ENCODE measurements at regions not wholly inside any gene's neighbourhood (a gene's known extent, or its start where the extent isn't known, plus 50 kb on each side); places are given as distances from the start of the nearest gene placed in this dataset.

DNA sequence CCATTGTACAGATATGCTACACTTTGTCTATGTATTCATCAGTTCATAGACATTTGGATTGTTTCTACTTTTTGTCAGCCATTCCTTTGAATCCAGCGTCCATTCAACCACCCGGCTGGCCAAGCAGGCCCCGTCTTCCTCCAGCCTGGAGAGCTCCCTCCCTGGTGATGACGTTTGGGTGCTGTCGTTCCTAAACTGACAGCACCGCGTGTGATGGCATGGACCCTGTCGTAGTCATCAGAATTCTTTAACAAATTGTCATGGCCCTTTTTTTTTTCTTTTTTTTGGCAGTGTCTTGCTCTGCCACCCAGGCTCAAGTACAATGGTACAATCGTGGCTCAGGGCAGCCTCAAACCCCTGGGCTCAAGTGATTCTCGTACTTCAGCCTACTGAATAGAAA is 138.6 kb upstream of the ERRFI1 start:
- Histone ChIP-seq H3K27me3 (replicated peaks in 1 of 2; ENCODE audit: control insufficient read depth in 2 of 2, extremely low read depth in 1 of 2, insufficient read depth in 2 of 2, low read length in 1 of 2) (no peaks in the 10 kb centered on the region), H3K36me3 (ENCODE audit: control insufficient read depth in 2 of 2, extremely low read depth in 1 of 2, insufficient read depth in 1 of 2, low read length in 1 of 2) (no peaks in the 10 kb centered on the region), H3K4me3 (ENCODE audit: control insufficient read depth in 1 of 2, extremely low read depth in 1 of 2, low read length in 1 of 2) (no peak overlapping the region), H3K4me1 (ENCODE audit: control insufficient read depth in 1 of 2, extremely low read depth in 1 of 2, insufficient read depth in 2 of 2, low read length in 2 of 2) (peaks cover 0 to 31% of the 10 kb centered on the region in 2 experiments), H3K27ac (ENCODE audit: low read length) (no peak overlapping the region), H3K9me3 (no peaks in the 10 kb centered on the region)
- H3K4me3 Mint-ChIP-seq: no peak overlapping the region
- no peak overlapping the region for H3K27ac Mint-ChIP-seq
- no peaks in the 10 kb centered on the region for H3K36me3 Mint-ChIP-seq
- 93% methylated on average over 10 of the region's 10 CpGs for WGBS (ENCODE audit: insufficient coverage)
- CTCF ChIA-PET: no interaction called here
- POLR2A ChIA-PET: interaction anchor here in 1 of 2 donors (0.6 kb wide), 1 partner anchor 26 kb away, joined by 3 read pairs; no protein-coding TSS in a partner anchor
- DNase-seq: no peak
- no peak for ATAC-seq (replicated peaks in 1 of 4)
- peaks cover 19 to 32% (median 31%) of the 10 kb centered on the region in 3 donors for H3K4me1 Mint-ChIP-seq
- peaks cover 0 to 4% of the 10 kb centered on the region in 2 donors for H3K27me3 Mint-ChIP-seq
- H3K9me3 Mint-ChIP-seq: no peaks in the 10 kb centered on the region

DNA sequence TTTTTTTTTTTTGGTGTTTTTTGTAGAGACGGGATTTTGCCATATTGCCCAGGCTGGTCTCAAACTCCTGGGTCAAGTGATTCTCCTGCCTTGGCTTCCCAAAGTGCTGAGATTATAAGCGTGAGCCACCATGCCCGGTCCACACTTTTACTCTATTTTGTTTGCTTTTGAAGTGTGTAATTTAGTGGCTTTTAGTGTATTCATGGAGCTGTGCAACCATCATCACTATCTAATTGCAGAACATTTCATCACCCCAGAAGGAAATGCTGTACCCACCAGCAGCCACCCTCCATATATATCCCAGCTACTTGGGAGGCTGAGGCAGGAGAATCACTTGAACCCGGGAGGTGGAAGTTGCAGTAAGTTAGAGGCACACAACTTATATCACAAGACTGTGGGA is 136.9 kb upstream of the ERRFI1 start:
- H3K4me3 Mint-ChIP-seq: no peak overlapping the region
- CTCF ChIA-PET: interaction anchor here in 1 of 2 donors (0.6 to 0.7 kb wide), 3 partner anchors 29 to 219 kb away, joined by 3 read pairs; no protein-coding TSS in a partner anchor
- H3K36me3 ChIP-seq (ENCODE audit: control insufficient read depth in 2 of 2, extremely low read depth in 1 of 2, insufficient read depth in 1 of 2, low read length in 1 of 2): no peaks in the 10 kb centered on the region
- H3K27ac ChIP-seq (ENCODE audit: low read length): no peak overlapping the region
- H3K4me3 ChIP-seq (ENCODE audit: control insufficient read depth in 1 of 2, extremely low read depth in 1 of 2, low read length in 1 of 2): no peak overlapping the region
- H3K27me3 ChIP-seq (replicated peaks in 1 of 2; ENCODE audit: control insufficient read depth in 2 of 2, extremely low read depth in 1 of 2, insufficient read depth in 2 of 2, low read length in 1 of 2): peaks cover 0 to 6% of the 10 kb centered on the region in 2 experiments
- POLR2A ChIA-PET: interaction anchor here in 1 of 2 donors (0.6 kb wide), 1 partner anchor 244 kb away, joined by 11 read pairs; no protein-coding TSS in a partner anchor
- no peaks in the 10 kb centered on the region for H3K36me3 Mint-ChIP-seq
- DNase-seq (no peak), ATAC-seq (replicated peaks in 1 of 4) (no peak)
- H3K27me3 Mint-ChIP-seq: peaks cover 0 to 4% of the 10 kb centered on the region in 2 donors
- no peaks in the 10 kb centered on the region for H3K9me3 Mint-ChIP-seq
- H3K4me1 Mint-ChIP-seq: peaks cover 19 to 25% (median 25%) of the 10 kb centered on the region in 3 donors
- H3K4me1 ChIP-seq (ENCODE audit: control insufficient read depth in 1 of 2, extremely low read depth in 1 of 2, insufficient read depth in 2 of 2, low read length in 2 of 2): peaks cover 0 to 20% of the 10 kb centered on the region in 2 experiments
- no peak overlapping the region for H3K27ac Mint-ChIP-seq
- H3K9me3 ChIP-seq: no peaks in the 10 kb centered on the region
- no CpG with 5 or more reads among the region's 4 CpGs for WGBS (ENCODE audit: insufficient coverage)

DNA sequence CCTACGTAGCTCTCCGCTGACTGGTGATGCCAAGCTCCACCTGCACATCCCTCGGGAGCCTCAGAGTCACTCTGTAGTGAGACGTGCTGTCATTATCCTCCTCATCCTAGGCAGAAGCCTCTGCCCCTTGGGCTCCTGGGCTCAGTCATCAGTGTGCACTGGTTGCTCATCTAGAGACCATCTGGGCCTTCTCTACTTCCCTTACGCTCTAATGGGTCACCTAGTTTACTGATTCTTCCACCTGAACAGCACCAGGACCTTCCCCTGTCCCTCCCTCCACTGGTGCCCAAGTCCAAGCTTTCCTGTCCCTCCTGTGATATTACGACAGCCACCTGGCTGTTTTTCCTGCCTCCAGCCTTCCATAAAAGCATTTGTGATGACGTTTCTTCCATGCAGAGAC is 136.1 kb upstream of the ERRFI1 start:
- H3K27me3 Mint-ChIP-seq: peaks cover 0 to 4% of the 10 kb centered on the region in 2 donors
- WGBS (ENCODE audit: insufficient coverage): 90% methylated on average over 3 of the region's 7 CpGs

GRCh38 chr1:8161546-8162105 is 135.5 kb upstream of the ERRFI1 start:
- Histone ChIP-seq H3K4me3 (ENCODE audit: control insufficient read depth in 1 of 2, extremely low read depth in 1 of 2, low read length in 1 of 2) (no peak overlapping the region), H3K9me3 (no peaks in the 10 kb centered on the region), H3K36me3 (ENCODE audit: control insufficient read depth in 2 of 2, extremely low read depth in 1 of 2, insufficient read depth in 1 of 2, low read length in 1 of 2) (no peaks in the 10 kb centered on the region), H3K27me3 (replicated peaks in 1 of 2; ENCODE audit: control insufficient read depth in 2 of 2, extremely low read depth in 1 of 2, insufficient read depth in 2 of 2, low read length in 1 of 2) (peaks cover 0 to 8% of the 10 kb centered on the region in 2 experiments), H3K4me1 (ENCODE audit: control insufficient read depth in 1 of 2, extremely low read depth in 1 of 2, insufficient read depth in 2 of 2, low read length in 2 of 2) (peaks cover 0 to 7% of the 10 kb centered on the region in 2 experiments), H3K27ac (ENCODE audit: low read length) (no peak overlapping the region)
- DNase-seq (no peak), ATAC-seq (replicated peaks in 1 of 4) (no peak)
- H3K4me3 Mint-ChIP-seq: no peak overlapping the region
- no peaks in the 10 kb centered on the region for H3K9me3 Mint-ChIP-seq
- no peak overlapping the region for H3K27ac Mint-ChIP-seq
- no peaks in the 10 kb centered on the region for H3K36me3 Mint-ChIP-seq
- WGBS (ENCODE audit: insufficient coverage): 75% methylated on average over 5 of the region's 9 CpGs
- H3K27me3 Mint-ChIP-seq: peaks cover 0 to 4% of the 10 kb centered on the region in 2 donors
- ChIA-PET POLR2A (interaction anchor here in 1 of 2 donors (0.6 kb wide), 1 partner anchor 95 kb away, joined by 6 read pairs; no protein-coding TSS in a partner anchor), CTCF (interaction anchor here in 1 of 2 donors (0.7 kb wide), 1 partner anchor 136 kb away, joined by 3 read pairs; no protein-coding TSS in a partner anchor)
- peaks cover 12 to 15% (median 13%) of the 10 kb centered on the region in 3 donors for H3K4me1 Mint-ChIP-seq

More for the DNA sequence above, 136.1 kb upstream of the ERRFI1 start:
- H3K27ac ChIP-seq (ENCODE audit: low read length): no peak overlapping the region
- H3K27me3 ChIP-seq (replicated peaks in 1 of 2; ENCODE audit: control insufficient read depth in 2 of 2, extremely low read depth in 1 of 2, insufficient read depth in 2 of 2, low read length in 1 of 2): peaks cover 0 to 6% of the 10 kb centered on the region in 2 experiments
- Mint-ChIP-seq H3K27ac (no peak overlapping the region), H3K36me3 (no peaks in the 10 kb centered on the region), H3K4me3 (no peak overlapping the region), H3K4me1 (peaks cover 16 to 19% (median 17%) of the 10 kb centered on the region in 3 donors), H3K9me3 (no peaks in the 10 kb centered on the region)
- H3K4me3 ChIP-seq (ENCODE audit: control insufficient read depth in 1 of 2, extremely low read depth in 1 of 2, low read length in 1 of 2): no peak overlapping the region
- POLR2A ChIA-PET: interaction anchor here in 1 of 2 donors (0.6 kb wide), 1 partner anchor 243 kb away, joined by 11 read pairs; no protein-coding TSS in a partner anchor
- H3K36me3 ChIP-seq (ENCODE audit: control insufficient read depth in 2 of 2, extremely low read depth in 1 of 2, insufficient read depth in 1 of 2, low read length in 1 of 2): no peaks in the 10 kb centered on the region
- CTCF ChIA-PET: interaction anchor here in 1 of 2 donors (0.6 kb wide), 1 partner anchor 218 kb away, joined by 3 read pairs; no protein-coding TSS in a partner anchor
- peaks cover 0 to 11% of the 10 kb centered on the region in 2 experiments for H3K4me1 ChIP-seq (ENCODE audit: control insufficient read depth in 1 of 2, extremely low read depth in 1 of 2, insufficient read depth in 2 of 2, low read length in 2 of 2)
- no peak for DNase-seq
- ATAC-seq (replicated peaks in 1 of 4): no peak
- no peaks in the 10 kb centered on the region for H3K9me3 ChIP-seq

- Histone ChIP-seq H3K9me3 (peaks cover 2% of the 10 kb centered on the region), H3K27me3 (replicated peaks in 1 of 2; ENCODE audit: control insufficient read depth in 2 of 2, extremely low read depth in 1 of 2, insufficient read depth in 2 of 2, low read length in 1 of 2) (peaks cover 0 to 16% of the 10 kb centered on the region in 2 experiments), H3K36me3 (ENCODE audit: control insufficient read depth in 2 of 2, extremely low read depth in 1 of 2, insufficient read depth in 1 of 2, low read length in 1 of 2) (no peaks in the 10 kb centered on the region), H3K4me1 (ENCODE audit: control insufficient read depth in 1 of 2, extremely low read depth in 1 of 2, insufficient read depth in 2 of 2, low read length in 2 of 2) (peaks cover 3 to 10% of the 10 kb centered on the region in 2 experiments), H3K4me3 (ENCODE audit: control insufficient read depth in 1 of 2, extremely low read depth in 1 of 2, low read length in 1 of 2) (no peak overlapping the region), H3K27ac (ENCODE audit: low read length) (no peak overlapping the region)
- H3K36me3 Mint-ChIP-seq: no peaks in the 10 kb centered on the region
- ATAC-seq (replicated peaks in 1 of 4): no peak
- no CpG with 5 or more reads among the region's 8 CpGs for WGBS (ENCODE audit: insufficient coverage)
- H3K4me3 Mint-ChIP-seq: no peak overlapping the region
- H3K4me1 Mint-ChIP-seq: peaks cover 8 to 16% (median 9%) of the 10 kb centered on the region in 3 donors
- peaks cover 1 to 4% of the 10 kb centered on the region in 2 donors for H3K27me3 Mint-ChIP-seq
- POLR2A ChIA-PET: no interaction called here
- no peaks in the 10 kb centered on the region for H3K9me3 Mint-ChIP-seq
- CTCF ChIA-PET: no interaction called here
- DNase-seq: no peak
- H3K27ac Mint-ChIP-seq: no peak overlapping the region
Measured at GRCh38 chr1:8159470-8160024, 133.4 kb upstream of the ERRFI1 start.

- Mint-ChIP-seq H3K36me3 (no peaks in the 10 kb centered on the region), H3K9me3 (no peaks in the 10 kb centered on the region), H3K4me1 (peaks cover 11 to 17% (median 14%) of the 10 kb centered on the region in 3 donors), H3K27ac (no peak overlapping the region), H3K4me3 (no peak overlapping the region), H3K27me3 (peaks cover 1 to 4% of the 10 kb centered on the region in 2 donors)
- DNase-seq (no peak), ATAC-seq (replicated peaks in 1 of 4) (no peak)
- ChIA-PET CTCF (no interaction called here), POLR2A (no interaction called here)
- Histone ChIP-seq H3K27me3 (replicated peaks in 1 of 2; ENCODE audit: control insufficient read depth in 2 of 2, extremely low read depth in 1 of 2, insufficient read depth in 2 of 2, low read length in 1 of 2) (peaks cover 0 to 16% of the 10 kb centered on the region in 2 experiments), H3K27ac (ENCODE audit: low read length) (no peak overlapping the region), H3K9me3 (peaks cover 2% of the 10 kb centered on the region), H3K36me3 (ENCODE audit: control insufficient read depth in 2 of 2, extremely low read depth in 1 of 2, insufficient read depth in 1 of 2, low read length in 1 of 2) (no peaks in the 10 kb centered on the region), H3K4me1 (ENCODE audit: control insufficient read depth in 1 of 2, extremely low read depth in 1 of 2, insufficient read depth in 2 of 2, low read length in 2 of 2) (peaks cover 4 to 15% of the 10 kb centered on the region in 2 experiments), H3K4me3 (ENCODE audit: control insufficient read depth in 1 of 2, extremely low read depth in 1 of 2, low read length in 1 of 2) (no peak overlapping the region)
- WGBS (ENCODE audit: insufficient coverage): 78% methylated on average over 2 of the region's 4 CpGs
Measured at GRCh38 chr1:8158995-8159394, 132.9 kb upstream of the ERRFI1 start.
